Loucy (cell line): ENCODE measurements at regions not wholly inside any gene's neighbourhood (a gene's known extent, or its start where the extent isn't known, plus 50 kb on each side); places are given as distances from the start of the nearest gene placed in this dataset.

Source experiments
- EZH2phosphoT487 ChIP-seq: fragments of 200-600 bp; IDR thresholded peaks from 2 replicates; pipeline ENCODE4 v1.6.1; 2018; ENCODE audit warnings: antibody characterized with exemption, mild to moderate bottlenecking, moderate library complexity, borderline replicate concordance
- TF ChIP-seq, protein P1 (sequence below): fragments of 200-600 bp; sonication (generic); conservative IDR thresholded peaks from 2 replicates; pipeline ENCODE4 v1.5.1; 2014; ENCODE audit warnings: mild to moderate bottlenecking, antibody characterized with exemption, low read length

DNA sequence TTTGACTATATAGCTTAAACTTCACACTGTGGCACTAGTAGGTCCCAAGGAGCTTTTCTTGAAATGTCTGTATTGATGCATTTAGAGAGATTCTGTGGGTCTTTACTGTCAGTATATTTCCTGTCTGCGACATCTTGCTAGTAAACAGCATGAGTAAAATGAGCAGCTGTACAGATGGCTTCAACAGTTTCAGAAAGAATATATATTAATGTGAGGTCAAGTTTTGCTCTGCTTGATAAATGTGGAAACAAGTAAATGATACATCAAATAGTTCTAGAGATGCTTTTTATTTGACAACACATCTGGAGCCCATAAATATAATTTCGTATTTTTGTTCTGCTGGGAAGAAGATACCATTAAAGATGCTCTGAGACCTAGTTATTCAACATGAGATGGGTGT lies 310.9 kb upstream of the COL3A1 start:
- TF ChIP-seq, protein P1, sequence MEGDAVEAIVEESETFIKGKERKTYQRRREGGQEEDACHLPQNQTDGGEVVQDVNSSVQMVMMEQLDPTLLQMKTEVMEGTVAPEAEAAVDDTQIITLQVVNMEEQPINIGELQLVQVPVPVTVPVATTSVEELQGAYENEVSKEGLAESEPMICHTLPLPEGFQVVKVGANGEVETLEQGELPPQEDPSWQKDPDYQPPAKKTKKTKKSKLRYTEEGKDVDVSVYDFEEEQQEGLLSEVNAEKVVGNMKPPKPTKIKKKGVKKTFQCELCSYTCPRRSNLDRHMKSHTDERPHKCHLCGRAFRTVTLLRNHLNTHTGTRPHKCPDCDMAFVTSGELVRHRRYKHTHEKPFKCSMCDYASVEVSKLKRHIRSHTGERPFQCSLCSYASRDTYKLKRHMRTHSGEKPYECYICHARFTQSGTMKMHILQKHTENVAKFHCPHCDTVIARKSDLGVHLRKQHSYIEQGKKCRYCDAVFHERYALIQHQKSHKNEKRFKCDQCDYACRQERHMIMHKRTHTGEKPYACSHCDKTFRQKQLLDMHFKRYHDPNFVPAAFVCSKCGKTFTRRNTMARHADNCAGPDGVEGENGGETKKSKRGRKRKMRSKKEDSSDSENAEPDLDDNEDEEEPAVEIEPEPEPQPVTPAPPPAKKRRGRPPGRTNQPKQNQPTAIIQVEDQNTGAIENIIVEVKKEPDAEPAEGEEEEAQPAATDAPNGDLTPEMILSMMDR: no peak
- no peak for TF ChIP-seq EZH2phosphoT487
